Smooth muscle cell (in vitro differentiated cells): ENCODE measurements at regions not wholly inside any gene's neighbourhood (a gene's known extent, or its start where the extent isn't known, plus 50 kb on each side); places are given as distances from the start of the nearest gene placed in this dataset.

Source experiments
- DNase-seq: peaks from one replicate; lab custom pipeline; 2025; ENCODE audit not compliant: unreplicated experiment; lab: John Stamatoyannopoulos, UW
- H2AFZ ChIP-seq: fragments of 200-600 bp; sonication (generic); 2 replicates; pipeline ENCODE4 v1.6.0; 2016; ENCODE audit warnings: antibody characterized with exemption, low read depth, mild to moderate bottlenecking
- H3F3A ChIP-seq: fragments of 200-600 bp; sonication (generic); 2 replicates; pipeline ENCODE4 v1.6.0; 2017; ENCODE audit warnings: antibody characterized with exemption, low read depth
- H3K27ac ChIP-seq: fragments of 200-600 bp; sonication (generic); 2 replicates; pipeline ENCODE4 v1.5.1; 2016; ENCODE audit warnings: low read depth, mild to moderate bottlenecking
- H3K27me3 ChIP-seq: fragments of 200-600 bp; sonication (generic); 2 replicates; pipeline ENCODE4 v1.6.1; 2016; ENCODE audit warnings: low read depth, mild to moderate bottlenecking
- H3K36me3 ChIP-seq: fragments of 200-600 bp; sonication (generic); 2 replicates; pipeline ENCODE4 v1.5.1; 2016; ENCODE audit warnings: low read depth
- H3K4me1 ChIP-seq: fragments of 200-600 bp; sonication (generic); 2 replicates; pipeline ENCODE4 v1.5.1; 2016; ENCODE audit warnings: low read depth
- H3K4me2 ChIP-seq: fragments of 200-600 bp; sonication (generic); 2 replicates; pipeline ENCODE4 v1.6.0; 2016; ENCODE audit warnings: mild to moderate bottlenecking
- H3K4me3 ChIP-seq: fragments of 200-600 bp; sonication (generic); 2 replicates; pipeline ENCODE4 v1.5.1; 2016; ENCODE audit warnings: mild to moderate bottlenecking
- H3K79me2 ChIP-seq: fragments of 200-600 bp; sonication (generic); 2 replicates; pipeline ENCODE4 v1.6.0; 2016; ENCODE audit warnings: low read depth, mild to moderate bottlenecking
- H3K9ac ChIP-seq: fragments of 200-600 bp; sonication (generic); 2 replicates; pipeline ENCODE4 v1.6.0; 2016; ENCODE audit warnings: low read depth
- H3K9me3 ChIP-seq: fragments of 200-600 bp; sonication (generic); replicated peaks from 2 replicates; pipeline ENCODE4 v1.5.1; 2016; ENCODE audit warnings: low read depth
- H4K20me1 ChIP-seq: fragments of 200-600 bp; sonication (generic); 2 replicates; pipeline ENCODE4 v1.6.0; 2016; ENCODE audit warnings: low read depth
- CTCF ChIP-seq: fragments of 200-600 bp; sonication (generic); IDR thresholded peaks from 2 replicates; pipeline ENCODE4 v1.5.1; 2017; ENCODE audit warnings: borderline replicate concordance, mild to moderate bottlenecking, antibody characterized with exemption; ENCODE audit not compliant: insufficient read depth, poor library complexity, severe bottlenecking
- WGBS: methylation state at CpG from one replicate; pipeline ENCODE4 v1.1.7; 2016; ENCODE audit warnings: low lambda C conversion rate; 5-methylcytosine and 5-hydroxymethylcytosine counted together

- 95% methylated on average over 7 of the region's 7 CpGs for WGBS
- no peaks in the 10 kb centered on the region for H3K36me3 ChIP-seq
- H3K4me2 ChIP-seq: no peak overlapping the region
- TF ChIP-seq CTCF: no peak
- H3F3A ChIP-seq: peaks cover 2% of the 10 kb centered on the region
- no peak overlapping the region for H3K4me3 ChIP-seq
- no peaks in the 10 kb centered on the region for H3K79me2 ChIP-seq
- no peak overlapping the region for H2AFZ ChIP-seq
- no peak for DNase-seq
- H3K27ac ChIP-seq: no peak overlapping the region
- no peak overlapping the region for H3K9ac ChIP-seq
- peaks cover 11% of the 10 kb centered on the region for H3K4me1 ChIP-seq
- H3K27me3 ChIP-seq: no peaks in the 10 kb centered on the region
- no peaks in the 10 kb centered on the region for H4K20me1 ChIP-seq
- no peaks in the 10 kb centered on the region for H3K9me3 ChIP-seq
These were observed 258.5 kb upstream of the FAT1 start for GRCh38 chr4:186982160-186982559.

- no peak overlapping the region for H3K4me2 ChIP-seq
- 76% methylated on average over 7 of the region's 7 CpGs for WGBS
- no peak overlapping the region for H2AFZ ChIP-seq
- H3K9me3 ChIP-seq: no peaks in the 10 kb centered on the region
- no peak overlapping the region for H3K9ac ChIP-seq
- no peaks in the 10 kb centered on the region for H3K27me3 ChIP-seq
- peaks cover 11% of the 10 kb centered on the region for H3K4me1 ChIP-seq
- no peaks in the 10 kb centered on the region for H3K79me2 ChIP-seq
- no peaks in the 10 kb centered on the region for H4K20me1 ChIP-seq
- no peak overlapping the region for H3K4me3 ChIP-seq
- H3K27ac ChIP-seq: no peak overlapping the region
- no peak for DNase-seq
- no peak for TF ChIP-seq CTCF
- peaks cover 2% of the 10 kb centered on the region for H3F3A ChIP-seq
- no peaks in the 10 kb centered on the region for H3K36me3 ChIP-seq
These were observed 260.5 kb upstream of the FAT1 start for GRCh38 chr4:186984105-186984644.

GRCh38 chr4:186999686-187000085, 276.0 kb upstream of the FAT1 start:
- H3K4me3 ChIP-seq: no peak overlapping the region
- no peak overlapping the region for H2AFZ ChIP-seq

More at GRCh38 chr4:186999686-187000085, 276.0 kb upstream of the FAT1 start:
- H3K4me2 ChIP-seq: no peak overlapping the region
- H4K20me1 ChIP-seq: no peaks in the 10 kb centered on the region
- H3K9me3 ChIP-seq: no peaks in the 10 kb centered on the region
- no peaks in the 10 kb centered on the region for H3K27me3 ChIP-seq
- H3K4me1 ChIP-seq: no peaks in the 10 kb centered on the region
- H3F3A ChIP-seq: no peaks in the 10 kb centered on the region
- no peak overlapping the region for H3K27ac ChIP-seq
- WGBS: 80% methylated on average over 3 of the region's 3 CpGs
- no peak overlapping the region for H3K9ac ChIP-seq
- no peaks in the 10 kb centered on the region for H3K36me3 ChIP-seq
- TF ChIP-seq CTCF: no peak
- no peak for DNase-seq
- H3K79me2 ChIP-seq: no peaks in the 10 kb centered on the region
